ENCODE measurements at regions not wholly inside any gene's neighbourhood (a gene's known extent, or its start where the extent isn't known, plus 50 kb on each side); places are given as distances from the start of the nearest gene placed in this dataset.

- no peak for ATAC-seq (ENCODE audit: low FRiP score)
- DNase-seq (ENCODE audit: low spot score), result no peak
- TF ChIP-seq CTCF (IDR thresholded peaks at IDR 0.05), result no peak
These were observed 614.2 kb downstream of the TENT5A start for GRCh38 chr6:81138236-81138635.

DNA sequence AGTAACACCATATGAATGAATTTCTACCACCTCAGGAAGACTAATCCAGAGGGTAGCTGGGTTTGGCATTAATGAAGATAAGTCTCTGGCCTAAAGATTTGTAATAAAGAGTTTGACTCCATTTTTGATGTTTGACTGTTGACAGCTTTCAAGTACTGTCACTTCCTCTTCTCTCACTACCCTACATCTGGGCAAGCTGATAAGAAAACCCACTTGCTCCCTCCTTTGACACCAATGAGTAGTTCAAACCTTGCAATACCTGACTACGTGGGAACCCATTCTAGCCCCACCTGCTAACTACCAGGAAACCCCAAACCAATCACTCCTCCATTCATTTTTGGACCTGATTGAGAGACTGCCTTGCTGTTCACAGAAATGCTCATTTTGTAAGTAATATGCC is 621.5 kb downstream of the TENT5A start:
- DNase-seq (ENCODE audit: low spot score) (no peak), ATAC-seq (ENCODE audit: low FRiP score) (no peak)
- TF ChIP-seq CTCF (IDR thresholded peaks at IDR 0.05), result no peak

GRCh38 chr6:81130061-81130460 is 622.4 kb downstream of the TENT5A start:
- DNase-seq (ENCODE audit: low spot score), result no peak
- no peak for ATAC-seq (ENCODE audit: low FRiP score)
- no peak for TF ChIP-seq CTCF (IDR thresholded peaks at IDR 0.05)

GRCh38 chr6:81128671-81129070 is 623.8 kb downstream of the TENT5A start:
- no peak for ATAC-seq (ENCODE audit: low FRiP score)
- DNase-seq (ENCODE audit: low spot score), result no peak
- TF ChIP-seq CTCF (IDR thresholded peaks at IDR 0.05), result no peak

- ATAC-seq (ENCODE audit: low FRiP score) (no peak), DNase-seq (ENCODE audit: low spot score) (no peak)
- no peak for TF ChIP-seq CTCF (IDR thresholded peaks at IDR 0.05)
These were observed 626.3 kb downstream of the TENT5A start for GRCh38 chr6:81126150-81126549.

GRCh38 chr6:81120280-81120679 is 632.2 kb downstream of the TENT5A start:
- no peak for TF ChIP-seq CTCF (IDR thresholded peaks at IDR 0.05)
- no peak for DNase-seq (ENCODE audit: low spot score)
- no peak for ATAC-seq (ENCODE audit: low FRiP score)

GRCh38 chr6:81105998-81106397 is 646.5 kb downstream of the TENT5A start:
- no peak for TF ChIP-seq CTCF (IDR thresholded peaks at IDR 0.05)
- no peak for ATAC-seq (ENCODE audit: low FRiP score)
- no peak for DNase-seq (ENCODE audit: low spot score)
